ENCODE measurements at regions not wholly inside any gene's neighbourhood (a gene's known extent, or its start where the extent isn't known, plus 50 kb on each side); places are given as distances from the start of the nearest gene placed in this dataset.

GRCh38 chr12:58547217-58547616, 373.1 kb downstream of the LRIG3 start:
- TF ChIP-seq POLR2A (IDR thresholded peaks at IDR 0.05) = no peak
- TF ChIP-seq CTCF (IDR thresholded peaks at IDR 0.05) = no peak
